GM19463 (cell line): ENCODE measurements at regions not wholly inside any gene's neighbourhood (a gene's known extent, or its start where the extent isn't known, plus 50 kb on each side); places are given as distances from the start of the nearest gene placed in this dataset.

Experiments
- ATAC-seq: cut with Tn5 transposase; IDR thresholded peaks from one replicate; pipeline ENCODE4 v1.9.1; 2021; ENCODE audit warnings: mild to moderate bottlenecking, moderate library complexity; ENCODE audit not compliant: unreplicated experiment

- no peak for ATAC-seq
Measured at GRCh38 chr22:49323751-49324415, 503.8 kb downstream of the BRD1 start.

DNA sequence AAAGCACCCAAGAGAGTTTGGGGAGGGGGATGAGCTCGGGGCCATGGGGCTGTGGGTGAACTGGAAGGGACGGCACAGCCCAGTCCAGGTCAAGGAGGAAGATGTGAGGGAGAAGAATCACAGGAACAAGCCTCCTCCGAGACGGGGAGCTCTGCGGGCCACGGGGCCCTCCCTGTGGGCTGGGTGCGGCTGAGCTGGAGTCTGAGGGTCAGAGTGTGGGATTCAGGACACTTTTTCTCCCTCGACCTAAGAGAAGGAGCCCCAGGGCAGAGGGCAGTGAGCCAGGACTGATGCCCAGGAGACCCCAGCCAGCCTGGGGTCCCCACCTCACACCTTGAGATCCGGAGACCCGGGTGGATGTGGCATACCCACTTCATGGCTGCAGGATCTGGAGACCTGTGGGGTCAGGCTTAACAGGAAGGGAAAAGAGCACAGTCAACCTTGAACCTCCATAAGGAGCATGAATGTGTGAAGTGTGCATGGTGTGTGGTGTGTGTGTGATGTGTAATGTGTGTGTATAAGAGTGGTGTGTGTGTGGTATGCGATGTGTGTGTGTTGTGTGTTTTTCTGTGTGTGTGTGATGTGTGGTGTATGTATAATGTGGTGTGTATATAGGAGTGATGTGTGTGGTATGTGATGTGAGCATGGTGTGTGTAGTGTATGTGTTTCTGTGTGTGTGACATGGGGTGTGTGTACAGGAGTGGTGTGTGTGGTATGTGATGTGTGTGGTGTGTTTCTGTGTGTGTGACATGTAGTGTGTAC, 504.6 kb downstream of the BRD1 start:
- ATAC-seq, result no peak

DNA sequence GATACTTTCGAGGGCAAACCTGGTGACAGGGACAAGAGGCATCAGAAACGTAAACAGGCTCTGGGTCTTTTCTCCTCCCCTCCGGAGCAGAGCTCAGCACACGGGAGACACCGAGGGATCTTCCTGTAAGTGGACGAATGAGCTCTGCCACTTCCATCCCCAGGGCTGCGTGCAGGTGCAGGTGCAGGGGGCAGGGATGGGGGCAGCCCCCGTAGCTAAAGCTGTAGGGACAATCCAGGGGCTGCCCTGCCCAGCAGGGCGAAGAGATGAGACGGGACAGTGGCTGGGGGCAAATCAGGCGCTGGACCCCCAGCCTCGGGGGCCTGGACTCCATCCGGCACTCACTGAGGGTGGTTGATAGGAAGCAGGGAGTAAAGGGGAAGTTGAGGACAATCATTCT, 505.4 kb downstream of the BRD1 start:
- ATAC-seq, result no peak

- no peak for ATAC-seq
Measured at GRCh38 chr22:49321477-49322055, 506.1 kb downstream of the BRD1 start.

GRCh38 chr22:49320714-49321476, 506.8 kb downstream of the BRD1 start:
- ATAC-seq, result no peak

GRCh38 chr22:49317369-49317768, 510.3 kb downstream of the BRD1 start:
- no peak for ATAC-seq

GRCh38 chr22:49312601-49313000, 515.1 kb downstream of the BRD1 start:
- ATAC-seq, result no peak

- ATAC-seq, result no peak
Measured at GRCh38 chr22:49310354-49310753, 517.3 kb downstream of the BRD1 start.

- no peak for ATAC-seq
Measured at GRCh38 chr22:49308300-49308699, 519.4 kb downstream of the BRD1 start.

GRCh38 chr22:49307870-49308269, 519.8 kb downstream of the BRD1 start:
- ATAC-seq, result no peak

DNA sequence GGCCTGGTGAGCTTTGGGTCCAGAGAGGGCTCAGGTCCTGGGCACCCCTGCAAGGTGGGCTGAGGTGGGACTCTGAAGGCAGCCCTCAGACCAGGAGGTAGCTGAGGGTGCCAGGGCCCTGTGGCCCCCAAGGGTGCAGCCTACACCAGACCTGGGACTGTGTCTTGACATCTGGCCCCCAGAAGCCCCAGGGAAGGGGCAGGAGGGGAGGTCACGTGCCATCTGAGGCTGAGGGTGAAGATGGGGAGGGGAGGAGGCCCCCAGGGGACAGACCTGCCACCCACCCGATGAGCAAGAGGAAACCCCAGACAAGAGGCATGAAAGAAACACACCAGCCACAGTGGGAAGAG, 520.2 kb downstream of the BRD1 start:
- no peak for ATAC-seq

DNA sequence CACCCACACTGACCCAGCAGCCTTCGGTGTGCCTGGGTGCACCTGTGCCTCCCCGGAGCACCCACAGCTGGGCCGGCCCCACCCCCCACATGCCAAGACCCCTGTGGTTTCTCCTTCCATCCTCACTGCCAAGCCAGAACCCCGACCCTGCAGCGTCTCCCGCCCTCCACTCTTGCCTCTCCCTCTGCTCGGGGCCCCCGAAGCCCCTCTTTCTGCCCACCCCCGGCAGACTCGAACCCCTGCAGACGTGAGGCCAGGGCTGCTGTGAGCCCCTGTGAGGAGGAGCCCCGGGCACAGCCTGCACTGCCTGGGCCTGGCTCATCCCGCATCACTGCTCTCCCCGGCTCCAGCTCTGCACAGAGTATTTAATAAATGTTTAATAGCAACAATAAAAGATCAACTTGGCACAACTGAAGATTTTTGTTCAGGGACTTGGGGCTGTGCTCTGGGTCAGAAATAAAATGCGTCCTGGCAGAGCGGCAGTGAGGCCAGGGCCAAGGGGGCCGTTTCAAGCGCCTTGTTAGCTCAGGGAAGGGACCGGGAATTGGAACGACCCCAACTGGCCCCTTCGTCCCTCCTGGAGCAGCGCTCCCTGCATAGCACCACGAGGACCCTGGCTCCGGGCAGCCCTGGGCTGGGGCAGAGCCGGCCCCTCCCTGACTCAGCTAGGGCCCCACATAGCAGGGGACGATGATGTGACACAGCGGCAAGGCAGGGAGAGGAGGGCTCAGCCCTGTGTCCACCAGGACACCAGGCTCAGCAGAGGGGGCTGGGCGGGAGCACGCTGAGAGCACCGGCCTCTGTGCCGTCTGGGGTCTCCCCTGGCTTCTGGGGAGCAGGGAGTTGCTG, 520.8 kb downstream of the BRD1 start:
- ATAC-seq, result no peak

GRCh38 chr22:49305966-49306631, 521.6 kb downstream of the BRD1 start:
- ATAC-seq, result no peak

DNA sequence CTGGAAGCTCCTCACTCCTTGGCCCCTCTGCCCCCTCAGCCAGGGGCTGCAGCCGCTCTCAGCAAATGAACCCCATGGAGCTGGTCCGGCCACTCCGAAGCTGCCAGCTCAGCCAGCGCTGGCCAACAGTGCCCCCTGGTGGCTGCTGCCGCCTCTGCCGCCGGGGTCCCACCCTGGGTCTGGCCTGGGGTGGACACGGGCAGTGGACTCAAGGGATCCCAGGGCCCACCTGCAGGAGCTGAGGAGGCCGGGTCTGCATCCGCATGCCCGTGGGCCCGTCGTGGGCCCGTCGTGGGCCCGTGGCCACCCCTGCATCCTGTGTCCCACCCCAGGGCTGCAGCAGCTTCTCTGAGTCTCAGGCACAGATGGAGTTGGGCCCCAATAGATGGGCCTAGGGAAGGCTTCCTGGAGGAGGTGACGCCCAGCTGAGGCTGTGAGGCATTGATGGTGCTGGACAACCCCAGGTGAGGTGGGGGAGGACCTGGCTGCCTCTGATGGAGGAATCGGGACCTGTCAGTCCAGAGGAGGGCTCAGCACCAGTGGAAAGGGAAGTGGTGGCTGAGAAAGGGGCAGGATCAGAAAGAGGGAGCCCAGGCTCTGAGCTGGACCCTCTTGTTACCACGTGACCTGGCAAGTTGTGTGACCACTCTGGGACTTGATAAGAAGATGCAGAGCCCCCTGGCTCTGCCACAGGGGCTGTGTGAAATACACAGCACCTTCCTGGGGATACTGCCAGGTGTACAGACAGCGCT, 522.3 kb downstream of the BRD1 start:
- no peak for ATAC-seq

DNA sequence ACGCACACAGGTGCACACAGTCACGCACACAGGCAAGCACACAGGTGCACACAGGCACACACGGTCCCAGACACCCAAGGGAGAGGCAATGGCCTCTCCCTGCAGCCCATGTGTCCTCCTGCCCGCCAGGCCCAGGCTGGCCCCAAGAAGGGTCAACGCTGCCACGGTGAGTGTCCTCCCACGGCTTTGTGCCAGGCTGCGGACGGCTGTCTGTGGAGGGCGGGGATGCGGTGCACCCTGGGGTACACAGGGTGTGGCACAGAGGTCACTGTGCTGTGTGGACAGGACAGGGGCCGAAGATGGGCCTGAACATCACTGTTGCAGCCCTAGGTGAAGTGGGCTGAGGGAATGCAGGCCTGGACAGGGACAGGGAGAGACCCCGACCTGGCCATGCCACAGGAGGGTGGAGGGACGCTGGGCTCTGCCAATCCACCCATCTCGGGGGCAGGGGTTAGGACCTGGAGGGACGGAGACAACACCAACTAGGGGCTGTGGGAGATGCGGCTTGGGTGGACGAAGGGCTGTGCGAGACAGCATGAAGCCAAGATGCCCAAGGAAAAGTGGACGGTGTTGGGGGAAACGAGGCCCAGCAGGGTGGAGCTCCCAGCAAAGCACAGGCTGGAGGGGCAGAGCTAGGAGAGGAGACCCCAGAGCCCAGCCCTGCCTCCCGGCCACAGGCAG, 523.8 kb downstream of the BRD1 start:
- ATAC-seq, result no peak

GRCh38 chr22:49303061-49303735, 524.5 kb downstream of the BRD1 start:
- ATAC-seq, result no peak

DNA sequence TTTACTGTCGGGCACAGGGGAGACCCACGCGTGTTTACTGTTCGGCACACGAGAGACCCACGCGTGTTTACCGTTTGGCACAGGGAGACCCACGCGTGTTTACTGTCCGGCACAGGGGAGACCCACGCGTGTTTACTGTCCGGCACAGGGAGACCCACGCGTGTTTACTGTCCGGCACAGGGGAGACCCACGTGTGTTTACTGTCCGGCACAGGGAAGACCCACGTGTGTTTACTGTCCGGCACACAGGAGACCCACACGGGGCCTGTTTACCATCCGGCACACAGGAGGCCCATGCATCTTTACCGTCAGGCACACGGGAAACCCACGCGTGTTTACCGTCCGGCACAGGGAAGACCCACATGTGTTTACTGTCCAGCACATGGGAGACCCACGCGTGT, 525.1 kb downstream of the BRD1 start:
- no peak for ATAC-seq

DNA sequence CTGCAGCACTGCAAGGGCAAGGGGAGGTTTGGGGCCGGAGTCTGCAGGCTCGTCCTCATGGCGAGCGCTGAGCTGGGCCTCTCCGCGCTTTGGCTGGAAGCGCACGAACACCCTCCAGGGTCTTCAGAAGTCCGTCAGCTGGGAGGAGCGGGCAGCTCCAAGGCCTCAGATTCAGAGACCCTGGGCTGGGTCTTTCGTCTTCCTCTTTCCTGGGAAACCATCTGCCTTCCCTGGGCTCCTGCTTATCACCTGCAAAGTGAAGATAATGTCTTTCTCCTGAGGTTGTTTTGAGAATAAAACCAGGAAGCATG, 525.6 kb downstream of the BRD1 start:
- no peak for ATAC-seq
